GM21717 (cell line): ENCODE measurements at regions not wholly inside any gene's neighbourhood (a gene's known extent, or its start where the extent isn't known, plus 50 kb on each side); places are given as distances from the start of the nearest gene placed in this dataset.

Source experiments
- ATAC-seq: cut with Tn5 transposase; IDR thresholded peaks from one replicate; pipeline ENCODE4 v1.9.1; 2021; ENCODE audit warnings: mild to moderate bottlenecking, moderate library complexity; ENCODE audit not compliant: unreplicated experiment

DNA sequence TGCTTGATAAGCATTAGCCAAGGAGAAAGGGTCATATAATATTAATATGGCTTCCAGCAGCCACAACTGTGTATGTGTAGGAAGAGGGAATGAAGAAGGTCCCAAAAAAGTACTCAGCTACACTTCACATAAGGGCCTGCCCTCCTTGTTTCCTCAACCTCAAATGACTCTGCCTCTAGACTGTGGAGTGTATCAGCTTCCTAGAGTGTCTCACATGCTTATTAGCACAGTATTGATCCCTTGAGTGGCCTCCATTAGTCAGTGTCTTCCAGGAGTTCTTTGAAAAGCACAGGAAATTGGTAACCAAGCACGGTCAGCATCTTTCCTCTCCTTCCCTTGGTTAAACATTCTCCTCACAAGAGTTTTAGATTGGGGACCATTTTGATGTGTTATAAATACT is 190.4 kb upstream of the ATP10B start:
- ATAC-seq, result no peak

DNA sequence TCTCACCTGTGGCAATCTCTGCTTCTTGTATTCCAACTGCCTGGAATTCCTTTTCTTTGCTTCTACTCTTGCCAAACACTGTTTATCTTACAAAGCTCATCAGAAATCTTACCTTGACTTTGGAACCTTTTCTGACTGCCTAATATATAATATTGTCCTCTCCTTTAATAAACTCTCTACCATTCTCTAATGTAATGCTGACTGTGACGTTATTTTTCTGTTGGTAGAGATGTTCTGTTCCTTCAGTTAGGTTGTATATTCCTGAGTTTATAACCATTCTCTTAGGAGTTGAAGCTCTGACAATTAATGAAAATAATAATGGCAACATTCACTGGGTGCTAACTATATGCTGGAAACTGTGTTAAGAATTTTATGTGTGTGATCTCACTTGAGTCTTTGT is 188.8 kb upstream of the ATP10B start:
- no peak for ATAC-seq

DNA sequence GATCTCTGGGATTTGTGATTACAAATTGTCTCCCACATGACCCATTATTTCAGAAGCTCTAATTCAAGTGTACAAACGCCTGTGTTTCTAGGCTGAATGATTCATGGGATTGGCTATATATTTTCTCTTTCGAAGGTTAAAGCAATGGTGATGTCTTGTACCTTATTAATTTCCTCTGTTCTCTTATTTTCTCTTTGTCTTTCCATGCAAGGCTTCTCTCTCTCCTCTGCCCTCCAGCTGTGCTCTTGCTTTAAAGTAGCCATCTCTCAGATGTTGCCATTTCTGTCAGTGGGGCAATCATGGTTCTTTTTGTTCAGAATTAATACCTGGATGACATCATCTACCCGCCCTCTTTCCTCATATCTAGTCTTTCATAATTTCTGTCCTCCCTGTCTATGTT is 184.3 kb upstream of the ATP10B start:
- no peak for ATAC-seq

DNA sequence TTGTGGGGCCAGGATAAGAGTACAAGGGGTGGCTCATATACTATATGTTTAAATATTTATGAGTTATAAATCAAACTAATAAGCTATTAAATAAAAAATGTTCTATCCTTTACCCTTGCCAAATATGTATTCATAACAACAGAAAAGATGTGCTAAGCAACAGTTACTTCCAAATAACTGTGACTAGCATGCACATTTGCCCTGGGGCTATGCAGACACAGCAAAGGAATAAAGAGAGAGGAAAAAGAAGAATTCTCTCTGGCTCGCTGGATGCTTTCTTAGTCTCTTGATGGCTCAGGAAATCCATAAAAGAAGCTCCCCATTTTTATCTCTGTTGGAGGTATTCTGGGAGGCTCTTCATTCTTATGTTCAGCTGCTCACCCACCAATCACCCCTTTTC is 182.4 kb upstream of the ATP10B start:
- ATAC-seq, result no peak

DNA sequence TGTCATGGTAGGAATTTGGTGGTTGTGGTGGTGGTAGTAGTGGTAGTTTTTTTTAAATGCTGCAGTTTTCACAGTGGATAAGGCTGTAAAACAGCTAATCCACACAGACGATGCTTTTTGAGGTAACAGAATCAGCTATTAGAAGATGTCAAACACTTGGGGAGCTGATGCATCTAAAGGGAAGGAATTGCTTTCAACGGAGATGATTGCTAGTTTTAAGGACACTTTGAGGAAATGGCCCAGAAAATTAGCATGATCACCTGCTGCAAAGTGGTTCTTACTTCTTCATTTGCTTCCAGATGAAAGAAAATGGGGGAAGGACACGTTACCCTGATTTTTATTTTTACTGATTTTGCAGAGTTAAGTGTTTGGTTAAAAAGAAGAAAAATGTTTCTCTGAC is 178.2 kb upstream of the ATP10B start:
- ATAC-seq, result no peak

DNA sequence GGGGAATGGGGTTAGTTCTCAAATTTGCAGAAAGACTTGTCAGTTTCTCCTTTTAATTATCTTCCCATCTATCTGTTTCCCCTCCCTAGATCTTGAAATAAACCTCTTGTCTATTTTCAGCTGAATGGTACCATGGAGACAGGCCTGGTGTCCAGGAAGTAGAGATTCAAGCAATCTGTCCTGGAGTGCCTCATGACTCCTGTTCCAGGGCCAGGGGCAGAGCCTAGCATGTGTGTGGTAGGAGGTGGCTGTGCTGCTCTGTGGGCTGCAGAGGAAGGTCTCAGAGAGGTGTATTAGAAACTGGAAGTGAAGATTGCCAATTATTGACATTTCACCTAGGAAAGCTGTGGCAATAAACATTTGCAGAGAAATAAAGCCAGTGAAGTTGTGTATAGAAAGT is 175.8 kb upstream of the ATP10B start:
- no peak for ATAC-seq

DNA sequence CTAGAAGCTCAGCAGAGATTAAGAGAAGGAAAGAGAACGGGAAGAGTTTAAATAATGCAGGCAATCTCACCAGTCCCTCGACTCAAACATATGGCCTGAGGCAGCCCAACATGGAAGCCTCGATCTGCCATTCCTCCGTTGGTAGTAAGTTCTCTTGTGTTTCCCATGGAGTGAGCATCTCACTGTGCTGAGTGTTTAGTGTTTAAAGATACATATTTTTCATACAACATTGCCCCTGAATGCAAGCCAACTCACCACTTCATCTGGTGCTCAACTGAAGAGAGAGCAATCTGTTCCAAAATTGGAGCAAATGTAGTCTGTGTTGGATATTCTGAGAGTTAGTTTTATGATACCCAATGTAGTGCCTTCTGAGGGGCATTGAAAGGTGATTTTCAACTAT is 171.5 kb upstream of the ATP10B start:
- no peak for ATAC-seq

DNA sequence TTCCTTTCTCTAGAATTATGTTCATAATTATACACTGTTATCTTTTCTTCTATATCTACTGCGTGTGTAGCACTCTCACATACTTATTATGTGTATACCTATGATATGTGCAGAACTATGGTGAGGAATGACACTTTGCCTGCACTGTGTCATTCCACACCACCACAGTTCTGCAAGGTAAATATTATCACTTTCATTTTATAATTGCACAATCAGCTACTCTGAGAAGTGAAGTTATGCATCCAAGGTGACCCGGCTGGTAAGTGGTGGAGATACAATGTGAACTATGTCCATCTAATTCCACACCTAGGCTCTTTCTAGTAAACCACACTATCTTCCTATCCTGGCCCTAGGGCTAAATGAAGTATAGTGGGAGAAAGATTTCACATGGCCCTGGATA is 170.1 kb upstream of the ATP10B start:
- no peak for ATAC-seq

DNA sequence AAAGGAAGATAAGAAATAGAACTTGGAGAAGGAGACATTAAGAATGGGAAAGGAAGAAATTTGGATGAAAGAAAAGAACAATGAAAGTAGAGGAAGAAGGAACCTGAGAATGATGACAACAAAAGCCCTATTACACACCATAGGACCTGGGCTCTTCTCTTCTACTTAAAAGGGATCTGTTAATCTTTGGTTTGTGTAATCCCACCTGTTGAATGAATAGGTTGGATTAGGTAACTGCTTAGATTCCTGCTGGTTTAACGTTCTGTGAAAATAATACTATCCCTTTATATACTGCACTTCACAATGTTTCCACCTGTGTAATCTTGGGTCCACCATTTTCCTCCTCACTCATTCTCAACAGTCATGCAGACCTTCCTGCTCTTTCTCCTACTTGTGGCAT is 157.8 kb upstream of the ATP10B start:
- no peak for ATAC-seq

DNA sequence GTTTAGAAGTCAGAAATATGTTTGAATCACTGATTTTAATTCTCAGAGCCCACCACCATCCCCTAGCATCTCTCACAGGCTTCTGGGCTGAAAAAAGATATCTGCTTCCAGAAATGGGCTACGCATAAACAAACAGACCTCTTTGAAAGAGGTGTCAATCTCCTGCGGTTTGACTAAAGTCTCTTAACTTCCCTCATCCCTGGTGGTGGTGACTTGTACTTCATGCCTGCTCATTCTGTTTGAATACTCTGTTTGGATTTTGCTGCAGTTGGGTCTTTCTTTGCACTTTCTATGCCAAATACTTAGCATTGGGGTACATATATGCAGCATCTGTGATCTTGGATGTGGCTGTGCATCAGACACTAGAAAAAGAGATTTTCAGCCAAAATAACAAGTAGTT is 157.2 kb upstream of the ATP10B start:
- ATAC-seq, result no peak

DNA sequence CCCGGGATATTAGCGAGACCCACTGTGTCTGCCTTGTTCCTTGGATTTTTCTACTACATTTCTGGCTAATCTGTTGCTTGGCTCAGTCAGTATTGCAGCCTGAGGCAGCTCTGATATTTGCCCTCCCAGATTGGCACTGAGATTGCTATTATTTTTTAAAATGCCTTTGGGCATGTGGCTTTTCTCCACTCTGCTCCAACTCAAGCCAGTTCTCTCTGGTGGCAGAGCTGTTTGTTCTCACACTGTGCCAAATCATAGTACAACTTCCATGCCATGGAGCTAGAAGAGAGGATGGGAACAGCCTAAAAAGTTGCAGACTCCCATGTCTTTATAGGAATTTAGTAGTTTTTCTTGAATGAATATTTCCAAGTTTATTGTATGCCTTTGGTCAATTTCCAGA is 155.9 kb upstream of the ATP10B start:
- ATAC-seq, result no peak

DNA sequence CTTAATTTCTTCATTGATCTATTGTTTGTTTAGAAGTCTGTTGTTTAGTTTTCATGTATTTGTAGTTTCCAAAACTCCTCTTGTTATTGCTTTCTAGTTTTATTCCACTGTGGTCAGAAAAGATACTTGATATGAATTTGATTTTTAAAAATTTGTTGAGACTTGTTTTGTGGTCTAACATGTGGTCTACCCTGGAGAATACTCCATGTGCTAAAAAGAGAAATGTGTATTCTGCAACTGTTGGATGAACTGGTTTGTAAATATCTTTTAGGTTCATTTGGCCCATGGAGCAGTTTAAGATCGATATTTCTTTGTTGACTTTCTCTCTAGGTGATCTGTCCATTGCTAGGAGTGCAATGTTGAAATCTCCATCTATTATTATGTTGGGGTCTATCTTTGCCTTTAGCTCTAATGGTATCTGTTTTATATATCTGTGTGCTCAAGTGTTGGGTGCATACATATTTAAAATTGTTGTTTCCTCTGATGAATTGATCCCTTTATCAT is 150.6 kb upstream of the ATP10B start:
- no peak for ATAC-seq

DNA sequence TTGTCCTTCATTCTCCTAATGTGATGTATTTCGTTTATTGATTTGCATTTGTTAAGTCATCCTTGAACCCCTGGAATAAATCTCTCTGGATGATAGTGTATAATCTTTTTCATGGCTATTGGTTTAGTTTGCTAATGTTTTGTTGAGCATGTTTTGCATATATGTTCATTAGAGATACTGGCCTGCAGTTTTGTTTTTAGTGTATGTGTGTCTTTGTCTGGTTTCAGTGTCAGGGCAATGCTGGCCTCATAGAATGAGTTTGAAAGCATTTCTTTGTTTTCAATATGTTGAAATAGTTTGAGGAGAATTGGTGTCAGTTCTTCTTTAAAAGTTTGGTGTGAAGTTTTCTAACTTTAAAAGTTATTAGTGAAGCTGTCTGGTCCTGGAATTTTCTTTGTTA is 149.6 kb upstream of the ATP10B start:
- ATAC-seq, result peak; percentile 84

DNA sequence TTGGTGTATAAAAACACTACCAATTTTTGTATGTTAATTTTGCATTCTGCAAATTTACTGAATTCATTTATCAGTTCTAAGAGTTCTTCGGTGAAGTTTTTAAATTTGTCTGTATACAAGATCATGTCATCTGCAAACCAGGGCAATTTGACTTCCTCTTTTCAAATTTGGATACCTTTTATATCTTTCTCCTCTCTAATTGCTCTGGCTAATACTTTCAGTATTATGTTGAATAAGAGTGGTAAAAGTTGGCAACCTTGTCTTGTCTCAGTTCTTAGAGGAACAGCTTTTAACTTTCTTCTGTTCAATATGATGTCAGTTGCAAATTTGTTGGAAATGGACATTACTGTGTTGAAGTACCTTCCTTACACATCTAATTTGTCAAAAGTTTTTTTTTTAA is 149.1 kb upstream of the ATP10B start:
- peak; percentile 71 for ATAC-seq

DNA sequence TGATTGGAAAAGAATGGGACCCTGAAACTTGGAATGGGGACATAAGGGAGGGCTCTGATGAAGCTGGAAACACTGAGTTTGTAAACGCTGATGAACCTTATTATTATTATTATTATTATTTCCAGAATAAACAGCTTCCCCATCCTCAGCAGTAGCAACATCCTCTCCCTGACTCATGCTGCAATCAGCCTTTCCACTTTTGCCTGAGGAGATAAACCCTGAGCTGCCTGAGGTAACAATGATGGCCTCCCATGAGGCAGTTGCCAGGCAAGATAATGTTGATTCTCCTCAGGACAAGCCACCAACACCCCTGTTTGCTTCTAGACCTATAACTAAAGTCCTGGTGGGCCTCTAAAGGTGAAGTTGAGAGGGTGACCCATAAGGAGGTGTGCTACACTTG is 139.2 kb upstream of the ATP10B start:
- no peak for ATAC-seq

DNA sequence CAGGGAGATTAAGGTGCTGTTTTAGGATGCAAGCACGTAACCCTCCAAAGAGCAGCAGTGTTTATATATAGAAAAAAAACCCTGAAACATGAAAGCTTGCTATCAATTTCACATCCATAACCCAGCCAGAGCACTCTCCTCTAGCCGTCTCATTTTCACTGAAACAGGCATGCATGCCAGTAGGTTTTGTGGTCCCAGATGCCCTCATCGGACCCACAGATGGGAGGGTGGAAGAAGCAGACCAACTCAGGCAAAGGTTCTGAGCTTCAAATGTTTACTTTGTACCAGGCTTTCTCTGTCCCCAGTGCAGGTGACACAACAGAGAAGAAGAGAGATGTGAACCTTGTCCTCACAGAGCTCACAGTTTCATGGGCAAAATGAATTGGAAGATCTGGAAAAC is 127.4 kb upstream of the ATP10B start:
- ATAC-seq, result no peak

DNA sequence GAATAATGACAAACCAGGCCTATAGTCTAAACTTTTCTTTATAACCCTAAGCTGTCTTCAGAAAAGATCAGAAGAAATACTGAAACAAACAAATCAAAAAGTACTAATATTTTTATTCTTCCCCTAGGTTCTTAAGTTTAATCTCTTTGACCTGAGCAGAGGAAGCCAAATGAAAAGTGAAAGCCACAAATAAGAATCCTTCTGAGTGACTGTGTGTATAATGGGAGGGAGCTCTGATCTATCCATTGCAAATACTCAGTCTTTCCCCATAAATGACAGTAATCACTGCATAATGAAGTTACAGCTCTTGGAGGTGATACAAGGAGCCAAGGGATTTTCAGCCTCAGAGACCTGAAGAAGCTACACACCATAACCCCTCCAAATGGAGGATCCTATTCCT is 126.9 kb upstream of the ATP10B start:
- no peak for ATAC-seq

DNA sequence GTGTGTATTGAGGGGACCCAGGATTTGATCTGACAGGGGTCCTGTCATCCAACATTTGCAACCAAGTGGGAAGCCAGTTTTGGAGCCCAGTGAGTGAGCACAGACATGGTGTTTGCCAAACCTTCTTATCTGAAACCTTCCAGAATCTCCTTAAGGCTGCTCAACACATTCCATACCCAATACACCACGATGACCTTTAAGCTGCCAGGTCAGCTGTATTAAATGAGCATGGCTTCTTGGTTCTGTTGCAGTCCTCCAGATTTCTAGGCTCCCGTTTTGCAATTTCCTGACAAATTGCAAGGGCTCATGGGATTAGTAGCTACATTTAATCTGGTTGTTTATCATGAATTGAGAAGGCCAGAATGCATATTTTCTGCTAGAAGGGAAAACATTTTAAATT is 124.2 kb upstream of the ATP10B start:
- no peak for ATAC-seq

DNA sequence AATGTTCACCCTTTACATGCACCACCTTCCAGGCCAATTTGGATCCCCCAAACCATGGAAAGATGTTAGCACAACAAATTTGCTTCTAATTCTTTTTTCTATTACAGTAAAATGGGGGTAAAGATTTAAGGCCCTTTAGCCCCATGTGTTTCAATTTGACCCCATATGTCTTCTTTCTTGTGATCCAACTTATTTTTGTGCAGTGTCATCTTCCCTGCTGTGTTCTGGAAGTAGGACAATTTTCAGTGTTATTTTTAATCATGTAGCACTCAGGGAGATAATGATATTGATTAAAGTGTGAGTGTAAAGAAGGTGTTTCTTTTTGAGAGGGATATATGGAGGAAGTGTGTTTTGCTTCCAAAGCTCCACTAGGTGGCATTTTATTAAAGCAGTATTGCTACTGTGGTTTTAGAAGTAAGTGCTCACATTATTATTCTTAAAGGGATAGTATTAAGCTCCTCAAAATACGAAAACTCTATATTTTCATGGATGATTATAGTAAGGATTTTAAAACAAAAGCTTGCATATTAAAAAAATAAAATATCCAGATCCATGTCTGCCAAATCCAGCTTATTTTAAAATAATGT is 118.7 kb upstream of the ATP10B start:
- no peak for ATAC-seq

DNA sequence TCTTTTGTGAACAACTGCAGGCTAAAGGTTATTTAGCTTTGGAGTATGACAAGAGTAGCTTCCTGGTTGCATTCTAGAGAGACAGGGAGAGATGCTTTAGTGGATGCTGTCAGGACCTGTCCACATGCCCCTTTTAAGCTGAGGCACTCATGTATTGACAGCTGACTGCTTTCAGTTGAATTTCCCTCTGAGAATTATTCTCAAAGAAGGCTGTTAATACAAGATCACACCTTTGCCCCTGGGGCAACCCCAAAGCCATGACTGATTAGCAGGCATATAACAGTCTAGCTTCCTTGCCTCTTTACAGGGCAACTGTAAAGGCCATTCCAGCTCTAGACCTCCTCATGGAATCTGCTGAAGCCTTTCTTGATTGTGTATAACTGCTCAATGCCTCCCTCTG is 117.6 kb upstream of the ATP10B start:
- ATAC-seq, result no peak

DNA sequence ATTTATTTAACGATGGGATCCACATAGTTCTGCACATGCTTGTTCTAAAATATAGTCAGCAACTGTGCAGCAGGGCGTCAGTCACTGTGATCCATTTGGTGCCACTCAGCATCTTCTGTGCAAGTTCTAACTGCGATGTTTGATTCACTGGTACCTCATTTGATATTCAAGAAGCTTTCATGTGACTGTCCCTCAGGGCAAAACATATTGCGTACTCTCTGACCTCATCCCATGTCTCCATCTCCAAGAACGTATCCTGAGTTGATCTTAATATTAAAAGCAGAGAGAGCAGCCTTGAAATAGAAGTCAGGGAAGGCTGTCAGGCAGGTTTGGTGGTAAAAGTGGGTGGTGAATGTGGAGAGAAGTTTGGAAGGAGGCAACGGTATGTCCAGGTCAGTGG is 116.5 kb upstream of the ATP10B start:
- no peak for ATAC-seq

DNA sequence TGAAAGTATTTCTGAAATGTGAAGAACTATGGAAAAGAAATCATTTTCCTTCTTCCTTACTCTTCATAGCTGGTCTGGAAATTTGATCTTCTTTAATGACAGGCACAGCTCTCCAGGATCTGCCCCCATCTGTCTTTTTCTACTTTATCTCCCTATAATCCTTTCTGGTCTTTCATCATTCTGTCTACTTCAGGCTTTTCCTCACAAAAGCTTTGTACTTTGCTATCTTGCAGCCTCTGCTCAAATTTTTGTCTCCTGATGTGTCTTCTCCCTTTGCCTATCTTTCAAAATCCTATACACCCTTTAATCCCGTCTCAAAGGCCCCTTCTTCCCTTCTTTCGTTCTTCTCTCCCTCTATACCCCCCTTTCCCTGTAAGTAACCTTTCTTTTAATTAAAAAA is 114.9 kb upstream of the ATP10B start:
- no peak for ATAC-seq

DNA sequence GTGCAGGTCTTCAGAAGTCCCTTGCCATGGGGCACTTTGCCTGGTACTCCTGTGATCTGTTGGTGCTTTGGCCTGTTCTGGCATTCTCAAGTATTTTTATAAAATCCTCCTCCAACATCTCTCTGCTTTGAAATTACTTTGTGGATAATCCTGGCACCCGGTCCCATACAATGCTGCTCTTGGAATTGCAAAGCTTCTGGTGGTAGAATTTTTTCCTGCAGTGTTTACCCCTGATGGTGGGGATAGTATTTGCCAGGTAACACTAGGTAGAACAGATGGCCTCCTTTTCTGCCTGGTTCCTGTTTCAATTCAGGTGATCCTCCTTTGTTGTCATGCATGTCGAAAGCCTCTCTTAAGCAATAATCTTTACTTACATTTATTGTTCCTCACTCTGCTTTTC is 109.8 kb upstream of the ATP10B start:
- ATAC-seq, result no peak

DNA sequence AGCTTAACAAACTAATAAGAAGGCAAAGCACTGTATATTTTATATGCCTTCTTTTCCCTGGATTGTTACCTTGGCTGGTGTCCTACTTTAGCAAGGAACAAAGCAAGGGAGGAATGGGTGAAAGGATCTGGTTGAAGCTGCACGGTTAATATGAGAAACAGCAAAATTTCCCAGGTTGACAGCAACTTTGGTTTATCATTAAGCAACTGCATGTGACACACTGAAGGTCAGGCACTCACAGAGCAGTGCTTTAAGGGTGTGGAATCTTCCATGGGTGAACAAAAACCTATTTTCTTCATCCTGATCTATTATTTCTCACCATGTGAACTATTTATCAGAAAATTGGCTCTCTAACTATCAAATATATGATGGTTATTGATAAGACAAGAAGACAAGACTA is 109.0 kb upstream of the ATP10B start:
- ATAC-seq, result no peak
